ENCODE measurements at regions not wholly inside any gene's neighbourhood (a gene's known extent, or its start where the extent isn't known, plus 50 kb on each side); places are given as distances from the start of the nearest gene placed in this dataset.

DNA sequence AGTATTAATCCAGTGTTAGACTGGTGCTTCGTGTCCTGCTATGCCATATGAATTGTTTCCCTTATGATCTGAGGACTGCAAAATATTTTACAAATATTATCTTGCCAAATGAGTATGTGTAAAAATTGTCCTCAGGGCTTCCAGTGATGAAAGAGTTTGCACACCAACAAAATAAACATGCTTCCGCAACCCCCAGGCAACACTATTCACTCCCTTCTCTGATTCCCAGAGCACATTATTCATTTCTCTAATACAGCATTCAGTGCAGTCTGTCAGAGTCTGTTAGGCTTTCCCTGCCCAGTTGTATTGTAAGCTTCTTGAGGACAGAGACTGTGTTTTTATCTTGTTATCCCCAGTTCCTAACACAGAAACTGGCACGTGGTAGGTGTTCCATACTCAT is 409.9 kb upstream of the C1orf87 start:
- intact Hi-C loops (cut with DNase I): no loop called here
- ATAC-seq: no peak
- TF ChIP-seq POLR2A (IDR thresholded peaks at IDR 0.05): no peak
- TF ChIP-seq, protein P1, sequence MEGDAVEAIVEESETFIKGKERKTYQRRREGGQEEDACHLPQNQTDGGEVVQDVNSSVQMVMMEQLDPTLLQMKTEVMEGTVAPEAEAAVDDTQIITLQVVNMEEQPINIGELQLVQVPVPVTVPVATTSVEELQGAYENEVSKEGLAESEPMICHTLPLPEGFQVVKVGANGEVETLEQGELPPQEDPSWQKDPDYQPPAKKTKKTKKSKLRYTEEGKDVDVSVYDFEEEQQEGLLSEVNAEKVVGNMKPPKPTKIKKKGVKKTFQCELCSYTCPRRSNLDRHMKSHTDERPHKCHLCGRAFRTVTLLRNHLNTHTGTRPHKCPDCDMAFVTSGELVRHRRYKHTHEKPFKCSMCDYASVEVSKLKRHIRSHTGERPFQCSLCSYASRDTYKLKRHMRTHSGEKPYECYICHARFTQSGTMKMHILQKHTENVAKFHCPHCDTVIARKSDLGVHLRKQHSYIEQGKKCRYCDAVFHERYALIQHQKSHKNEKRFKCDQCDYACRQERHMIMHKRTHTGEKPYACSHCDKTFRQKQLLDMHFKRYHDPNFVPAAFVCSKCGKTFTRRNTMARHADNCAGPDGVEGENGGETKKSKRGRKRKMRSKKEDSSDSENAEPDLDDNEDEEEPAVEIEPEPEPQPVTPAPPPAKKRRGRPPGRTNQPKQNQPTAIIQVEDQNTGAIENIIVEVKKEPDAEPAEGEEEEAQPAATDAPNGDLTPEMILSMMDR (IDR thresholded peaks at IDR 0.05): no peak
- no peaks in the 10 kb centered on the region for H3K27me3 ChIP-seq
- H3K9me3 ChIP-seq: peaks cover 0 to 16% (median 3%) of the 10 kb centered on the region in 12 donors
- H3K36me3 ChIP-seq: no peaks in the 10 kb centered on the region
- H3K27ac ChIP-seq: no peak overlapping the region
- DNase-seq: no peak
- H3K4me3 ChIP-seq: no peak overlapping the region
- 71 to 76% (median 73%) methylated on average over 3 of the region's 3 CpGs for WGBS, 4 donors
- H3K4me1 ChIP-seq: no peaks in the 10 kb centered on the region

DNA sequence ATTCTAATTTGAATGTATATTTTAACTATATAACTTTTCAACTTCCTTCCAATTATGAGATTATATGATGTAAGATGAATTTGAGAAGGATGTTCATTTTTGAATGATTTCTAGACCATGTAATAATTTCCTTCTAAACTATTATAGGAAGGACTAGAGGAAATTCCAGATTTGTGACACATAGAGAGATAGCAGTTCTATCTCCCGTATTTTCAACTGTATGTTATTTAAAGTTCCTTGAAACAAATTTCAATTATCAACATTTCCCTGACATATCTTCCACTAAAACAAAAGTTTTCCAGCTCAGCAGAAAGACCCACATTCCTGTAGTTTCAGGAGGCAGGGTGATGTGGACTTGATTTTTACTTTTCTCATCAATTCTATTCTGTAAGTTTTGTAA is 396.7 kb upstream of the C1orf87 start:
- H3K4me1 ChIP-seq: no peaks in the 10 kb centered on the region
- H3K9me3 ChIP-seq: no peaks in the 10 kb centered on the region
- DNase-seq (no peak), ATAC-seq (no peak)
- no peaks in the 10 kb centered on the region for H3K36me3 ChIP-seq
- WGBS, 4 donors: 33 to 51% (median 40%) methylated on average over 1 of the region's 1 CpG
- TF ChIP-seq POLR2A (IDR thresholded peaks at IDR 0.05): no peak
- TF ChIP-seq, protein P1 (IDR thresholded peaks at IDR 0.05): no peak
- intact Hi-C loops (cut with DNase I): no loop called here
- H3K27ac ChIP-seq: no peak overlapping the region
- H3K27me3 ChIP-seq: no peaks in the 10 kb centered on the region
- no peak overlapping the region for H3K4me3 ChIP-seq

DNA sequence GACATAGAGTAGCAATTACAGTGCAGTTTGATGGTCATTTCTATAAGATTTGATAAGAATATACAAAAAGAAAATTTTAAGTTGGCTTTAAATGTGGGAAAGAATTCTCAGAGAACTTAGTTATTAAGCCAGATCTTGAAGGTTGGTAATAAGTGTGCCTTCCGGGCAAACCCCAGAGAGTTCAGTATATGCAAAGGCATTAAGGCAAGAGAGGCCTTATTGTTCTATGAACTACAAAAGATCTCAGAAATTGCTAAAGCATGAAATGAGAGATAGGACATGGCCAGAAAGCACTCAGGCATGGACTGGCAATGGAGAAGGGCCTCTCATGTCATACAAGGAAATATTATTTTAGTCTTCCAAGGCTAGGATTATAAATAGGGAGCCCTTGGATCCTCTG is 390.2 kb upstream of the C1orf87 start:
- TF ChIP-seq, protein P1 (IDR thresholded peaks at IDR 0.05): no peak
- no peak for TF ChIP-seq POLR2A (IDR thresholded peaks at IDR 0.05)
- intact Hi-C loops (cut with DNase I): no loop called here
- no peak for ATAC-seq
- whole genome bisulfite sequencing, 4 donors: 90 to 100% (median 94%) methylated on average over 1 of the region's 1 CpG
- H3K4me3 ChIP-seq: no peak overlapping the region
- no peaks in the 10 kb centered on the region for H3K4me1 ChIP-seq
- H3K27ac ChIP-seq: no peak overlapping the region
- peaks cover 0 to 4% (median 0%) of the 10 kb centered on the region in 12 donors for H3K9me3 ChIP-seq
- H3K36me3 ChIP-seq: no peaks in the 10 kb centered on the region
- DNase-seq: no peak
- no peaks in the 10 kb centered on the region for H3K27me3 ChIP-seq

- Histone ChIP-seq H3K9me3 (peaks cover 0 to 5% (median 0%) of the 10 kb centered on the region in 12 donors), H3K4me3 (no peak overlapping the region), H3K27me3 (no peaks in the 10 kb centered on the region), H3K27ac (no peak overlapping the region), H3K36me3 (no peaks in the 10 kb centered on the region), H3K4me1 (no peaks in the 10 kb centered on the region)
- TF ChIP-seq POLR2A (IDR thresholded peaks at IDR 0.05): no peak
- TF ChIP-seq, protein P1 (IDR thresholded peaks at IDR 0.05): no peak
- intact Hi-C loops (cut with DNase I): no loop called here
- no peak for ATAC-seq
- WGBS, 4 donors: 84 to 100% (median 93%) methylated on average over 2 of the region's 2 CpGs
- no peak for DNase-seq
Observed at GRCh38 chr1:60463146-60463545, 389.6 kb upstream of the C1orf87 start.
